SK-N-SH treated with all-trans-retinoic acid at 6 μM for 48 hours (cell line): ENCODE measurements at regions not wholly inside any gene's neighbourhood (a gene's known extent, or its start where the extent isn't known, plus 50 kb on each side); places are given as distances from the start of the nearest gene placed in this dataset.

Experiments used
- BACH2 ChIP-seq: fragments of 250-450 bp; sonication (Bioruptor Pico); IDR thresholded peaks from 2 replicates; pipeline ENCODE4 v1.9.0; 2021; ENCODE audit warnings: mild to moderate bottlenecking, borderline replicate concordance
- CREB5 ChIP-seq: fragments of 250-450 bp; sonication (Bioruptor Pico); IDR thresholded peaks from 2 replicates; pipeline ENCODE4 v1.5.1; 2020; ENCODE audit warnings: low read depth, mild to moderate bottlenecking, moderate library complexity
- ESRRG ChIP-seq: fragments of 250-450 bp; sonication (Bioruptor Pico); IDR thresholded peaks from 2 replicates; pipeline ENCODE4 v1.6.1; 2021; ENCODE audit warnings: mild to moderate bottlenecking
- GLIS3 ChIP-seq: fragments of 250-450 bp; sonication (Bioruptor Pico); IDR thresholded peaks from 2 replicates; pipeline ENCODE4 v1.5.0; 2020; ENCODE audit warnings: mild to moderate bottlenecking, moderate library complexity
- RARB ChIP-seq: fragments of 250-450 bp; sonication (Bioruptor Pico); IDR thresholded peaks from 2 replicates; pipeline ENCODE4 v1.8.0; 2021; ENCODE audit warnings: mild to moderate bottlenecking, moderate library complexity
- SNAI2 ChIP-seq: fragments of 250-450 bp; sonication (Bioruptor Pico); IDR thresholded peaks from 2 replicates; pipeline ENCODE4 v1.5.0; 2020; ENCODE audit warnings: mild to moderate bottlenecking, moderate library complexity
- ZFP3 ChIP-seq: fragments of 250-450 bp; sonication (Bioruptor Pico); IDR thresholded peaks from 2 replicates; pipeline ENCODE4 v1.5.0; 2020; ENCODE audit warnings: mild to moderate bottlenecking, moderate library complexity

GRCh38 chr3:109743981-109744380 is 406.6 kb upstream of the DPPA4 start:
- no peak for TF ChIP-seq SNAI2 (CRISPR knock-in tag)
- TF ChIP-seq GLIS3 (CRISPR knock-in tag), result no peak
- no peak for TF ChIP-seq CREB5
- TF ChIP-seq RARB (CRISPR knock-in tag), result no peak
- no peak for TF ChIP-seq ZFP3
- no peak for TF ChIP-seq BACH2
- TF ChIP-seq ESRRG (CRISPR knock-in tag), result no peak
